Dendritic cell treated with granulocyte-macrophage colony-stimulating factor and Interleukin-4, amounts not matched to agents 40 ng/mL and 50 ng/mL, for 4 days (primary cell): ENCODE measurements at regions not wholly inside any gene's neighbourhood (a gene's known extent, or its start where the extent isn't known, plus 50 kb on each side); places are given as distances from the start of the nearest gene placed in this dataset.
"Not testable (repeated sequence)": the region's sequence is repeated elsewhere in the genome, so short reads cannot be mapped to it uniquely, and the experiment has no call there.

Source experiments
- H3K27ac Mint-ChIP-seq: one replicate; pipeline ENCODE4 v1.8.0; 2022; ENCODE audit warnings: mild to moderate bottlenecking, mixed read lengths
- H3K27me3 Mint-ChIP-seq: one replicate; pipeline ENCODE4 v1.8.0; 2022; ENCODE audit warnings: mild to moderate bottlenecking, mixed read lengths
- H3K36me3 Mint-ChIP-seq: one replicate; pipeline ENCODE4 v1.8.0; 2022; ENCODE audit warnings: low read depth, mixed read lengths
- H3K4me1 Mint-ChIP-seq: one replicate; pipeline ENCODE4 v1.8.0; 2022; ENCODE audit warnings: low read depth, mixed read lengths
- H3K4me3 Mint-ChIP-seq: one replicate; pipeline ENCODE4 v1.8.0; 2022; ENCODE audit warnings: mild to moderate bottlenecking, moderate library complexity, mixed read lengths
- H3K9me3 Mint-ChIP-seq: one replicate; pipeline ENCODE4 v1.8.0; 2022; ENCODE audit warnings: mixed read lengths
- intact Hi-C: fragments of 100-400 bp; cut with micrococcal nuclease; formaldehyde crosslinking; loops from one replicate; pipeline ENCODE4 v1.15.0; 2022

DNA sequence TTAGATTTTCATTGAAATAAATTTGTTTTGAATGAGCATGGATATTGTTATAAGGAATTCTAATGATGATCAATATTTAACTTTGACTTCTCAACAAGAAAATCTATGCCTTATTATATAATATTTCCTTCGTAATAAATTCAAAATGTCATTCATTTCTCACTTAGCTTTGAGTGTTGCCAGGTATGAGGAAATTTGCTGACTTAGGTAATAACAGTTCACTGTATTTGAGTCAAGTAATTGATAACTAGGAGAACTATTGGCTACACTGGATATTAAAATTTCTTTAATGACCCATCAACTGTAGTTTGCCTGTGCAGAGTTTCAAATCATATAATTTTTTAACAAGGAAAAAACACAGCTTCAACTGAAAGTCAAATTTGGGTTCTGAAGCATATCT lies 746.6 kb downstream of the SLITRK5 start:
- peaks cover 12% of the 10 kb centered on the region for H3K9me3 Mint-ChIP-seq
- no peak overlapping the region for H3K4me3 Mint-ChIP-seq
- no peaks in the 10 kb centered on the region for H3K27me3 Mint-ChIP-seq
- no peaks in the 10 kb centered on the region for H3K4me1 Mint-ChIP-seq
- no peaks in the 10 kb centered on the region for H3K36me3 Mint-ChIP-seq
- H3K27ac Mint-ChIP-seq = no peak overlapping the region
- intact Hi-C loops = no loop called here

GRCh38 chr13:88424463-88424862 lies 753.3 kb downstream of the SLITRK5 start:
- H3K4me3 Mint-ChIP-seq = no peak overlapping the region
- peaks cover 20% of the 10 kb centered on the region for H3K9me3 Mint-ChIP-seq
- no peak overlapping the region for H3K27ac Mint-ChIP-seq
- intact Hi-C loops = no loop called here
- H3K4me1 Mint-ChIP-seq = no peaks in the 10 kb centered on the region
- no peaks in the 10 kb centered on the region for H3K36me3 Mint-ChIP-seq
- no peaks in the 10 kb centered on the region for H3K27me3 Mint-ChIP-seq

DNA sequence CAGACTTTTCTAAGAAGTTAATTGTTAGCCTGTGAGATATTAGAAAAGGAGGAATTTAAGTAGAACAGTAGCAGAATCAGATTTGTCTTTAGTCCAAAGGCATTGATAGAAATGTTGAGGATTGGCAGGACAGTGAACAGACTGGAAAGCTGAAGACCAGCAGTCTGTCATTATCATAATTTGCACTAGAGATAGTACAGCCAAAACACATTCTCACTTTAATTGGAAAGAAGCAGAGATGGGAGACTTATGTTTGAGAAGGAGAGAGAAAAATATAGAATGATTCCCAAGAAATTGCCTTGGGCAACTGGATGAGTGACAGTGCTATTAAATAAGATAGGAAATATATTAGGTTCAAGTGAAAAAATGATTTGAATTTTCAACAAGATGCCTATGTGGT lies 755.5 kb downstream of the SLITRK5 start:
- Mint-ChIP-seq H3K4me3 (no peak overlapping the region), H3K9me3 (peaks cover 13% of the 10 kb centered on the region), H3K27ac (no peak overlapping the region), H3K36me3 (no peaks in the 10 kb centered on the region), H3K27me3 (no peaks in the 10 kb centered on the region), H3K4me1 (no peaks in the 10 kb centered on the region)
- intact Hi-C loops = no loop called here

DNA sequence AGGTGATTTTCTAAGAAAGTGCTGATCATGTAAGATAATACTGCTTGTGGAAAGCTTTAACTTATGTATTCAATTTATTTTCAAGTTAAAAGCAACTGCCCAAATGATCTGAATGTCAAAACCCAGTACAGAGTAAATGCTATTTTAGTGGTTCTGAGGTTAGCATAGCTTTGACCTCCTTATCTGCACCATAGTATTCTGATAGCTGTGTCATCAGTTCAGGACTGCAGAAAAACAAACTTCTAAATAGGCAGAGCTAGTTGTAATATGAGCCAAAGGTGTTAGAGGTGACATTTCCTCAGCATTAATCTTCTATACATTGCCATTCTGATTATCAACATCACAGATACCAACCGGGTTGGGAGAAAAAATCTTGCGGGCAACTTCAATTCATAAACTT lies 758.7 kb downstream of the SLITRK5 start:
- Mint-ChIP-seq H3K4me3 (no peak overlapping the region), H3K4me1 (no peaks in the 10 kb centered on the region), H3K36me3 (no peaks in the 10 kb centered on the region), H3K27me3 (no peaks in the 10 kb centered on the region), H3K27ac (no peak overlapping the region), H3K9me3 (peaks cover 33% of the 10 kb centered on the region)
- intact Hi-C loops = no loop called here

DNA sequence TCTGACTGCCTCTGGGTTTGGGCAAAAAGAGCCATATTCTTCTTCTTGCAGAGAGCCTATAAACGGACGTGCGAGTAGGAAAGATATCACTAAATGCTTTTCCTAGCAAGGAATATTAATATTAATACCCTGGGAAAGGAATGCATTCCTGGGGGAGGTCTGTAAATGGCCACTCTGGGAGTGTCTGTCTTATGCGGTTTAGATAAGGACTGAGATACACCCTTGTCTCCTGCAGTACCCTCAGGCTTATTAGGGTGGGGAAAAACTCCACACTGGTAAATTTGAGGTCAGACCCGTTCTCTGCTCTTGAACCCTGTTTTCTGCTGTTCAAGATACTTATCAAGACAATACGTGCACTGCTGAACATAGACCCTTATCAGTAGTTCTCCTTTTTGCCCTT lies 763.8 kb downstream of the SLITRK5 start:
- Mint-ChIP-seq H3K9me3 (peaks cover 50% of the 10 kb centered on the region), H3K36me3 (no peaks in the 10 kb centered on the region), H3K4me3 (no peak overlapping the region), H3K27me3 (no peaks in the 10 kb centered on the region), H3K4me1 (no peaks in the 10 kb centered on the region), H3K27ac (no peak overlapping the region)
- intact Hi-C loops = no loop called here

GRCh38 chr13:88436974-88437373 lies 765.8 kb downstream of the SLITRK5 start:
- Mint-ChIP-seq H3K4me1 (no peaks in the 10 kb centered on the region), H3K9me3 (peaks cover 50% of the 10 kb centered on the region), H3K4me3 (no peak overlapping the region), H3K27me3 (no peaks in the 10 kb centered on the region), H3K27ac (no peak overlapping the region), H3K36me3 (no peaks in the 10 kb centered on the region)
- intact Hi-C loops = no loop called here

DNA sequence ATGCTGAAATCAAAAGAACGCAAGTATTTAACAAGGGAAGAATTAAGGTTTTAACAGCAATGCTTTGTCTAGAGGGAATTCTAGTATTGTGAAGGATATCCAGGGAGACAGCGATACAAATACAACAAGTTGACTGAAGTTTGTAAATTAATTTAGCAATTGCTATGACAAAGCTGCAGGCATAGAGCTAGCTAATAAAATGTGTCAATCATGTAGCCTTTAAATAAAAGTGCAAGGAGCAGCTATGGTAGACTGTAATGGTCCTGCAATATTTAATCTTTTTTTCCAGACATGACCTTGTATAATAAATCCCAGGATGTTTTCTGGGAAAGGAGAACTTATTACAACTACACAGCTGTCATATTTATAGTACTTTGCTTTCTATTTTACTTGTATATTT lies 779.3 kb downstream of the SLITRK5 start:
- H3K9me3 Mint-ChIP-seq = peaks cover 7% of the 10 kb centered on the region
- no peak overlapping the region for H3K27ac Mint-ChIP-seq
- H3K27me3 Mint-ChIP-seq = no peaks in the 10 kb centered on the region
- no peaks in the 10 kb centered on the region for H3K36me3 Mint-ChIP-seq
- intact Hi-C loops = no loop called here
- H3K4me3 Mint-ChIP-seq = no peak overlapping the region
- H3K4me1 Mint-ChIP-seq = no peaks in the 10 kb centered on the region

DNA sequence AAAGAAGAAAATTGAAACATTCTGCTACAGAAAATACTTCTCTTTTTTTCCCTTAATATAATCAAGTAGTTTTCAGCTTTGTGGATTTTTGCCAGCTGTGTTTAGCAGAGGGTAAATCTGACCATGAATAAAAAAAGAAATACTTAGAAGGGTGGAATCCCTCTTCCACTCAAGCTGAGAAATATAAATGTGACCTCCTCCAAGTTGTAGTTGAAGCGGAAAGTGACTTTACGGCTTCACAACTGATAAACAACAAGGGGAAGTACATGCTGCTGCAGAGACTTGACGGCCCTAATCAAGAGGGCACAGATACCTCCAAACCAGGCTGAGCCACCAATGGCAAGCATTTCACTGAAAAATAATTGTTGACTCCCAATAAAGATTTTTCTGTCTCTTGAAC lies 785.0 kb downstream of the SLITRK5 start:
- H3K4me1 Mint-ChIP-seq = peaks cover 7% of the 10 kb centered on the region
- H3K27ac Mint-ChIP-seq = no peak overlapping the region
- no peaks in the 10 kb centered on the region for H3K27me3 Mint-ChIP-seq
- H3K36me3 Mint-ChIP-seq = no peaks in the 10 kb centered on the region
- H3K4me3 Mint-ChIP-seq = no peak overlapping the region
- no peaks in the 10 kb centered on the region for H3K9me3 Mint-ChIP-seq
- intact Hi-C loops = no loop called here

GRCh38 chr13:88459331-88459730 lies 788.2 kb downstream of the SLITRK5 start:
- H3K9me3 Mint-ChIP-seq = no peaks in the 10 kb centered on the region
- no peaks in the 10 kb centered on the region for H3K27me3 Mint-ChIP-seq
- no peaks in the 10 kb centered on the region for H3K36me3 Mint-ChIP-seq
- peaks cover 7% of the 10 kb centered on the region for H3K4me1 Mint-ChIP-seq
- intact Hi-C loops = no loop called here
- no peak overlapping the region for H3K4me3 Mint-ChIP-seq
- no peak overlapping the region for H3K27ac Mint-ChIP-seq

DNA sequence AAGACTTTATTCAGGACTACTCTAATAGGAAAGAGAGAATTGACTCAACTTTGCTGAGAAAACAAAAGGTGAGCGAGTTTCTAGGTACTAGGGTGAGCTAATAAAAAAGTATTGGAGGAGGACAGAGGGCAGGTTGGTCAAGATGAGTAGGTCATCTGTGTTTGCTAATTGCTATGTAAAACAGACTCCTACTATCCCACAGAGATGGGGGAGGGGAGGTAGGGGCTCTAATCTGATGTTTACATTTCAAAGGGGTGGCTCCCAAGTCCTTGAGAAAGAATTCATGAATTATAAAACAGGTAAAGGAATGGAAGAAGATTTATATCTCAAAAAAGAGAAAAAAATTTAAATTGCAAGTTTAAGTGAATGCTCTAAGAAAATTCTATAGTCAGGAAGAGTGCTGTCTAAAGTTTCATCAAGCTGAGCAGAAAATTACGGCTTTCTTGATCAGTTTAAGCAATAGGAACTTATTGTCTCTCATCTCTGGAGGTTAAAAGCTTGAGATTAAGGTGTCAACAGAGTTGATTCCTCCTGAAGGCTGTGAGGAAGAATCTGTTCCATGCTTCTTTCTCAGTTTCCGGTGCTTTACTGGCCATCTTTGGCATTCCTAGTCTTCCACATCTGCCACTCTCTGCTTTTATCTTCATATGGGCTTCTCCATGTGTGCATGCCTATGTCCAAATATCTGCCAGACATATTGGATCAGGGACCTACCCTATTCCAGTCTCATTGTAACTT lies 790.3 kb downstream of the SLITRK5 start:
- Mint-ChIP-seq H3K4me3 (no peak overlapping the region), H3K27me3 (no peaks in the 10 kb centered on the region), H3K9me3 (no peaks in the 10 kb centered on the region), H3K36me3 (no peaks in the 10 kb centered on the region), H3K27ac (no peak overlapping the region), H3K4me1 (peaks cover 7% of the 10 kb centered on the region)
- intact Hi-C loops = no loop called here

GRCh38 chr13:88464851-88465250 lies 793.7 kb downstream of the SLITRK5 start:
- Mint-ChIP-seq H3K27ac (no peak overlapping the region), H3K4me3 (no peak overlapping the region), H3K36me3 (no peaks in the 10 kb centered on the region), H3K27me3 (no peaks in the 10 kb centered on the region), H3K9me3 (no peaks in the 10 kb centered on the region), H3K4me1 (no peaks in the 10 kb centered on the region)
- intact Hi-C loops = no loop called here

DNA sequence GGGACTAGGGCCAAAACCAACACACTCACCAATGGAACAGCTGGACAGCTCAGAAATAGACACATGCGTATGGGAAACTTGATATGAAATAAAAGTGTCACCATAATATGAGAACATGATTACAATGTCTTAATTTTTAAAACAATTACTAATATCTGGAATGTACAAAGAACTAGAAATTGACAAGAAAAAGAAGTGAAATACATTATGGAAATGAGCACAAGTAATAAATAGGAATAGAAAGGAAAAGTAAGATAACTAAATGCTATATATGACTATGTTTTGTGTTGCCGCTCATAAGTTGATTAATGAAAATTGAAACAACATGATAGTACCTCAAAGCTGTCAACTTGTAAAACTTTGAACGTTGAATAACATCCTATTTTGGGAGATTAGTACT lies 801.1 kb downstream of the SLITRK5 start:
- Mint-ChIP-seq H3K36me3 (no peaks in the 10 kb centered on the region), H3K27ac (no peak overlapping the region), H3K27me3 (no peaks in the 10 kb centered on the region), H3K4me3 (no peak overlapping the region), H3K4me1 (no peaks in the 10 kb centered on the region), H3K9me3 (no peaks in the 10 kb centered on the region)
- intact Hi-C loops = no loop called here

DNA sequence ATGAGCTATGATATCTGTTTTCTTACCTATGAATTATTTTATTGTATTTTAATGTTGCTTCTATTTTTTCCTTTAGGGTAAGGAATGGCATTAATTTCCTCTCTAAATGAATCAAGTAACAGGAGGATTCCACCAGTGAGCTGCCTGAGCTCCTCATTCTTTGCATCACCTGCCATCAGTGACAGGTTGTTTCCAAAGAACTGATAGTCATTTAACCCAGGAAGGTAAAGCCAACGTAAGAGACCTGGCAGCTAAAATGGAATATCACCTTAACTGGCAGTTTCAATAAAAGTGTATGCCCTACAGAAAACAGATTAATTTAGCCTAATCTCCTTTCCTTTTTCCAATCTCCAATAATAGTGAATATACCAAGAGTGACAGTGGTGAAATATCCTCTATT lies 812.0 kb downstream of the SLITRK5 start:
- Mint-ChIP-seq H3K36me3 (no peaks in the 10 kb centered on the region), H3K9me3 (peaks cover 24% of the 10 kb centered on the region), H3K4me1 (no peaks in the 10 kb centered on the region)

DNA sequence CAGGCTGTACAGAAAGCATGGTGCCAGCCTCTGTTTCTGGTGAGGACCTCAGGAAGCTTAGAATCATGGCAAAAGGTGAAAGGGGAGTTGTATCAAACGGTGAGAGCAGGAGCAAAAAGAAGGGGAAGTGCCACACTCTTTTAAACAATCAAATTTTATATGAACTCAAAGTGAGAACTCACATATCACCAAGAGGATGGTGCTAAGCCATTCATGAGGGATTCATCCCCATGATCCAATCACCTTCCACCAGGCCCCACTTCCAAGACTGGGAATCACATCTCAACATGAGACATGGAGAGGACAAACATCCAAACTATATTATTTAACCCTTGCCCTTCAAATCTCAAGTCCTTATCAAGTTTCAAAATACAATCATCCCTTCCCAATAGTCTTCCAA lies 836.7 kb downstream of the SLITRK5 start:
- H3K36me3 Mint-ChIP-seq = no peaks in the 10 kb centered on the region
- H3K27me3 Mint-ChIP-seq = no peaks in the 10 kb centered on the region
- H3K27ac Mint-ChIP-seq = no peak overlapping the region
- H3K4me3 Mint-ChIP-seq = no peak overlapping the region
- intact Hi-C loops = no loop called here
- peaks cover 64% of the 10 kb centered on the region for H3K9me3 Mint-ChIP-seq
- H3K4me1 Mint-ChIP-seq = no peaks in the 10 kb centered on the region

More for the DNA sequence above, 812.0 kb downstream of the SLITRK5 start:
- Mint-ChIP-seq H3K4me3 (no peak overlapping the region), H3K27ac (no peak overlapping the region), H3K27me3 (no peaks in the 10 kb centered on the region)
- intact Hi-C loops = no loop called here

DNA sequence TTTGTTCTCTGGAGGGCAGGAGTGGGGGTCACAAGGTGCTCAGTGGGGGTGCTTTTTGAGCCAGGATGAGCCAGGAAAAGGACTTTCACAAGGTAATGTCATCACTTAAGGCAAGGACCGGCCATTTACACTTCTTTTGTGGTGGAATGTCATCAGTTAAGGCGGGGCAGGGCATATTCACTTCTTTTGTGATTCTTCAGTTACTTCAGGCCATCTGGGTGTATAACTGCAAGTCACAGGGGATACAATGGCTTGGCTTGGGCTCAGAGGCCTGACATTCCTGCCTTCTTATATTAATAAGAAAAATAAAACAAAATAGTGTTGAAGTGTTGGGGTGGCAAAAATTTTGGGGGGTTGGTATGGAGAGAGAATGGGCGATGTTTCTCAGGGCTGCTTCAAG lies 841.8 kb downstream of the SLITRK5 start:
- H3K27me3 Mint-ChIP-seq, H3K36me3 Mint-ChIP-seq, intact Hi-C loops, H3K4me3 Mint-ChIP-seq, H3K27ac Mint-ChIP-seq, H3K4me1 Mint-ChIP-seq: not testable (repeated sequence)
- peaks cover 79% of the 10 kb centered on the region for H3K9me3 Mint-ChIP-seq
